Activated CD8-positive, alpha-beta memory T cell treated with anti-CD3 and anti-CD28 coated beads, Interleukin-2, amount 50 U/mL, for 24 hours (primary cell): ENCODE measurements at regions not wholly inside any gene's neighbourhood (a gene's known extent, or its start where the extent isn't known, plus 50 kb on each side); places are given as distances from the start of the nearest gene placed in this dataset.

ENCODE experiments used
- DNase-seq: peaks from one replicate; pipeline ENCODE4 v3.0.0-alpha.2; 2020; ENCODE audit errors: extremely low read depth

GRCh38 chr11:115665175-115665821 is 161.1 kb upstream of the CADM1 start:
- DNase-seq, result no peak

- no peak for DNase-seq
Measured at GRCh38 chr11:115664313-115664712, 160.1 kb upstream of the CADM1 start.

GRCh38 chr11:115663790-115664189 is 159.6 kb upstream of the CADM1 start:
- DNase-seq, result no peak

GRCh38 chr11:115660030-115660805 is 156.0 kb upstream of the CADM1 start:
- no peak for DNase-seq

- DNase-seq, result no peak
Measured at GRCh38 chr11:115659061-115659963, 155.1 kb upstream of the CADM1 start.

GRCh38 chr11:115657586-115657985 is 153.4 kb upstream of the CADM1 start:
- DNase-seq, result no peak

GRCh38 chr11:115656669-115657068 is 152.5 kb upstream of the CADM1 start:
- no peak for DNase-seq

GRCh38 chr11:115656041-115656440 is 151.8 kb upstream of the CADM1 start:
- DNase-seq, result no peak

GRCh38 chr11:115654792-115655191 is 150.6 kb upstream of the CADM1 start:
- no peak for DNase-seq

GRCh38 chr11:115653926-115654325 is 149.7 kb upstream of the CADM1 start:
- DNase-seq, result no peak

- no peak for DNase-seq
Measured at GRCh38 chr11:115653076-115653475, 148.9 kb upstream of the CADM1 start.

GRCh38 chr11:115652496-115652895 is 148.3 kb upstream of the CADM1 start:
- no peak for DNase-seq

GRCh38 chr11:115652094-115652493 is 147.9 kb upstream of the CADM1 start:
- DNase-seq, result no peak

GRCh38 chr11:115649461-115649860 is 145.2 kb upstream of the CADM1 start:
- DNase-seq, result no peak

GRCh38 chr11:115645631-115646317 is 141.6 kb upstream of the CADM1 start:
- no peak for DNase-seq

GRCh38 chr11:115644856-115645255 is 140.6 kb upstream of the CADM1 start:
- DNase-seq, result no peak

- DNase-seq, result no peak
Measured at GRCh38 chr11:115643549-115644270, 139.5 kb upstream of the CADM1 start.

- DNase-seq, result no peak
Measured at GRCh38 chr11:115642660-115643059, 138.4 kb upstream of the CADM1 start.

- no peak for DNase-seq
Measured at GRCh38 chr11:115637599-115638241, 133.5 kb upstream of the CADM1 start.

GRCh38 chr11:115636753-115637527 is 132.7 kb upstream of the CADM1 start:
- no peak for DNase-seq
